GM21717 (cell line): ENCODE measurements at regions not wholly inside any gene's neighbourhood (a gene's known extent, or its start where the extent isn't known, plus 50 kb on each side); places are given as distances from the start of the nearest gene placed in this dataset.

Experiments
- ATAC-seq: cut with Tn5 transposase; IDR thresholded peaks from one replicate; pipeline ENCODE4 v1.9.1; 2021; ENCODE audit warnings: mild to moderate bottlenecking, moderate library complexity; ENCODE audit not compliant: unreplicated experiment

DNA sequence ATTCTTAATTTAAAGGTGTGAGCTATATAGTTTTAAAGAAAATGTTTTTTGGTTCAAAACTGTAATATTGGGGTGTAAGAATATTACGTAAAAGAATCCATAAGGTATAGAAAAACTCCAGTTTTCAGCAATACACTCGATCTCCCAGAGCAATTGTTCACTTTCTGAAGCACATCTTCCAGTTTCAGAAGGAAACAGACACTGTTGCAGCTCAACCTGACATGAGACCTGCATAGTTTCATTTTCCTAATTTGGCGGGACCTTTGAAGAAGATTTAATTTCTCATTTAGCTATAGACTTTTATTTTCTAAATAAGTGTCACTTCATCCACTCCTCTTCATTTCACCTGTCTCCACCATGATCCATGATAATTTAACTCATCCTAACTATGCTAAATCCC is 281.5 kb downstream of the HTR1B start:
- ATAC-seq: no peak

DNA sequence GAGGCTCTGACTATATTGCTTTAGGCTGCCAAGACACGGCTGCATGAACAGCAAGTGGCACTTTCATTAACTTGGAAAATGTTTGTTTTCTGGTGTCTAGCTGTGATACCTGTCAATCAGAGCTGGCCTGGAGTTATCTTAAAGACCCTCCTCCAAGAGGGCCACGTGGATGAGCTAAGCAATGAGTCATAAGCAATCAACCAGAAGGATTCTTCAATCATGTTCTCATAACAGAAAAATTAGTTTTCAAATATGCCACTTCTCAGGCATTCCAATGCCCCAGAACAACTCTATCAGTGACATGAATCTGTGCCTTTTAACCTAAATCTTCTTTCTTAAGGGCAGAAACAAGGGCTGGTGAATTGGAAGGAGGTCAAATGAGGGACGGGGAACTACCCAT is 283.0 kb downstream of the HTR1B start:
- ATAC-seq: no peak

DNA sequence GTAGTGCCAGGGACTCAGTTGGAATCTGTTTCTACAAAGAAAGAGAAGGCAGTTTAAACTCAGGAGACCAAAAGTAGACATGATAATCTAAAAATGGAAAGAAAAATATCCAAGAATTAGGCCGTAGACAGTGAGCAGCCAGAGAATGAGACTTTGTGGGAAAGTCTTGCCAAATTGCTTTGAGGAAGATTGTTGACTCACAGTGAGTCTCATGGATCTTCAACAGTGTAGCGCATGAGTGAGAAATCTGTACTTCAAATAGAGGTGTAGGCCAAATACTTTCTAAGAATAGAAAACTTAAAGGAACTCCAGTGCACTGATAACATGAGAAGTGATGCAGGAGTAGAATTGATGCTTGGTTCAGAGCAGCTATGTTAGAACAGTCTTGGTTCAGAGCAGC is 284.5 kb downstream of the HTR1B start:
- no peak for ATAC-seq

DNA sequence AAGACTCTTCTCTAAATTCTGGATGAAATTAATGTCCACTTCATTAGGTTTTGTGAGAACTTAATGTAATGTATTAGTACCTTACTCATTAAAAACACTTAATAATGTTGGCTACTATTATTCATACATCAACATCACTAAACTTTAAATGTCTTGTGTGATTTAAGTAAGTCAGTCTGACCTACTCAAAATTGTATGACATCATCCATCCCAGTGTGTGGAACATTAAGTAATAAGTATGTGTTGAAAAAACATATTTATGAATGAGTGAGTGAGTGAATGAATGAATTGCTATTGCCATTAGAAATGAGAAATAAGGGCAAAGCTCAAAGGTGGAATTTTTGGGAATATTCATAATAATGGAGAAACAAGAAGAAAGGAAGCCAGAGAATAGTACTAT is 285.8 kb downstream of the HTR1B start:
- ATAC-seq: no peak

DNA sequence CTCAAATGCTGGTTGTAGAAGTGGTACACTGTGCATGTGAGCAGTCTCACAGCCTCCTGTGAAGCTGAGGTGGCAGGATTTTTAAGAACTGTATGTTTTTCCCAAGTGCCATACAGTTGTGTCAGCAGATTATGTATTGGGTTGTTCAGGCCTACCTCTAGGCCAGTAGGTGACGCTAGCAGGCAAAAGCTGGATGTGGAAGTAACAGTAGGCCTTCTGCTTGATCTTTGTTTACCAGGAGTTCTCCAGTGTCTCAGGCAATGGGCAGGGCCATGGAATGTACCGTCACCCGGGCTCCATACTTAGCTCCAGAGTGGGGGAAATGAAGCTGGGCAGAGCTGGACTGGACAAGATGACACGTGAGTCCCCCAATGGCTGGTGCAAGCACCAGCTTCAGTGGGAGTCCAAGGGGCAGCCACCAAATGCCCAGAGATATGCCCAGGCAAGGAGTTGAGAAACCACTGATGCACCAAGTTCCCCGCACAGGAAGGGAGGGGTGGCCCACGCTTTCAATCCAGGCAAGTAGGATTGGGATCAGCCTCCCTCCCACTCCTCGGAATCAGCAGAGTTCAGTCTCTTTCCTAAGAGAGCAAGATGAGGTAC is 289.7 kb downstream of the HTR1B start:
- ATAC-seq: no peak

DNA sequence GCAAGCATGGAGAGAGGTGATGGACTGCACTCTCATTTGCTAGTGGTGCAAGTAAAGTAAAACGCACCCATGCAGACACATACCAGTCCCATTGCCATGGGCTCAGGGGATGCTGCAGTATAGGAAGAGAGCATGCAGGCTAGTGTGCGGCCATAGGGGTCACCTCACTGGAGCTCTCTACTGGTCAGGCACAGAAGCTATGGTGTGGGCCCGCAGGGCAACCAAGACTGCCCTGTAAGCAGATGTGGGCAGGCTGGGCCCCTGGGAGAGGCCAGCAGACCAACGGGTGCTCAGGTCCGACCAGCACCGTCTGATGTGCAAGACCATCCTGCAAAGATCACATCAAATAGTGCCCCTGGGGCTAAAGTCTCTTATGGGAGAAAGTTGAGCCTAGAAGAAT is 290.7 kb downstream of the HTR1B start:
- no peak for ATAC-seq

DNA sequence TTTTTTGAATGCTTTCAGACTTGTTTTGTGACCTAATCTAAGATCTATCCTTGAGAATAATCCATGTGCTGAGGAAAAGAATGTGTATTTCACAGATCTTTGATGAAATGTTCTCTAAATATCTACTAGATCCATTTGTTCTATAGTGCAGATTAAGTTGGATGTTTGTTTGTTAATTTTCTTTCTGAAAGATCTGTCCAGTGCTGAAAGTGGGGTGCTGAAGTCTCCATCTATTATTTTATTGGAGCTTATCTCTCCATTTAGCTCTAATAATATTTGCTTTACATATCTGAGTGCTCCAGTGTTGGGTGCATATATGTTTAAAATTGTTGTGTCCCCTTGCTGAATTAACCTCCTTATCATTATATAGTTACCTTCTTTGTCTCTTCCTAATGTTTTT is 303.6 kb downstream of the HTR1B start:
- no peak for ATAC-seq

DNA sequence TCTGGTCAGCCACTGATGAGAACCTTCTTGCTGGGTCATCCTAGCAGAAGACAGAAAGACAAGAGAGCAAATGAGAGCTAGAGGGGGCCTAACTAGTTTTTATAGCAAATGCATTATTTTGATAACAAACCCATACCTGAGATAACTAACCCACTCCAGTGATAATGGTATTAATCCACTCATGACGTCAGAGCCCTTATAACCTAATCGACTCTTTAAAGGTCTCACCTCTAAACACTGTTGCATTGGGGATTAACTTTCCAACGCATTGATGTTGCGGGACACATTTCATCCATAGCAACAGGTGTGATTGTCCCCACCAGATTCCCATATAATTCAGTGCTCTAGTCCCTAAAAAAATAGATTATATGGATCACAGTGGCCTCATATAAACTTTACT is 312.1 kb downstream of the HTR1B start:
- no peak for ATAC-seq

DNA sequence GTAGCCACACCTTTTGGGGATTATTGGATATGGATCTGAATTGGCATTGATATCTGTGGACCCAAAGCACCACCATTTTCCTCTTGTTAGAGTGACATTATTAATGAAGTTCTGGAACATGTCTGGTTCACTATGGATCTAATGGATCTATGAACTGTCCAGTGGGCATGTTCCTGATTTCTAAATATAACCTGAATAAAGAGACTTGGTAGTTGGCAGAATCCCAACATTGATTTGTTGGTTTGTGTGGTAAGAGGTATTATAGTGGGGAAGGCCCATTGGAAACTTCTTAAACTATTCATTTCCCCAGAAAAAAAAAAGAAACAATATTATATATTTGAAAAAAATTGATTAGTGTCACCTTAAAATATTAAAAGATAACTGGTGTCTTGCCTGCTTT is 312.6 kb downstream of the HTR1B start:
- no peak for ATAC-seq

DNA sequence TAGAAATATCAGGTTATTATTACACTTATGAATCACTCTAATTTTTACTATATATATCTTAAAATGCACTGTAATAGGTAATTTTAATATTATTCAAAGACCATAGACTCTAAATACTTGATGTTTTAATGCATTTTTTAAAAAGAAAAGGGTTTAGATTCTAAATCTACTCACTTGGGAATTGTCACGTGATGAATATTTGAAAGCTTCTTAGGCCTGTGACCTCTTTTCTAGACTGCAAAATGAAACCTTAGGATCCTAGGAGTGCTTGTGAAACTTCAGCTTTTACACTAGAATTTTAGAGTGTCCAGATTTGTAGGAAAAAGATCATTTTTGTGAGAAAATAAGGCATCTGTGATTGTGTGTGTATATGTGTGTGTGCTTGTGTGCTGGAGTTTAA is 318.0 kb downstream of the HTR1B start:
- ATAC-seq: no peak

DNA sequence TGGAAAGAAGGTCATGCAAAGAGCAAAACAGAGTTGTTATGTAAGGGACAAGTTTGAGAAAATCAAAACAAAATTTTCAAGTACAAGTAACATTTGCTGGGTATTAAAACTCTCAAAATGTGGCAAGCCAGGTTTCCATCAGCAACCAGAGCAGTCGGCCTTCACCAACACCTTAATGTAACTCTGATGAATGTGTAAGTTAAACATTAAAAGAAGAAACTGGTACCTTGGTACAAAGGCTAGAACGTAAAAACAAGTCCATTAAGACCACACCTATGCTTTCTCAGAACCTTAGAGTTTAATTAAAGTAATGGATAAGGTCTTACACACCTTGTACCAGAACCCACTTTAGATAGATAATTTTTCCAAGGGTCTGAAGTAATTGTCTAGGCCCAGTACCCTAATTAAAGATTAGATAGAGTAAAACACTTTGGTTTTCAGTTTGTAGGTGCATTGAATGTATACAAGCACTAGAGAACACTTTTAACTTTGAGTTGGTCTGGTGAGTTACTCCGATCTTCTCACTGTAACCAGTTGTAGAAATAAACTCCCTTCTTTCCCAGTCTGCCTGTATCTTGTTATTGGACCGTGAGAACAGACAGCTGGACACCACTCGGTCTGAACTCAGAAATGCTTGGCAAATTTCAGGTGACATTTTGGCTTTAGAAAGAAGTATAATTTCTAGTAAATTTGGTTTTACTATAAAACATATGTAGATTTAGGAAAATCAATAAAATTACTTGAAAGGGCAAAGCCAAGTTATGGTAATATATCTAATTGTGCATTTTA is 319.4 kb downstream of the HTR1B start:
- ATAC-seq: no peak

DNA sequence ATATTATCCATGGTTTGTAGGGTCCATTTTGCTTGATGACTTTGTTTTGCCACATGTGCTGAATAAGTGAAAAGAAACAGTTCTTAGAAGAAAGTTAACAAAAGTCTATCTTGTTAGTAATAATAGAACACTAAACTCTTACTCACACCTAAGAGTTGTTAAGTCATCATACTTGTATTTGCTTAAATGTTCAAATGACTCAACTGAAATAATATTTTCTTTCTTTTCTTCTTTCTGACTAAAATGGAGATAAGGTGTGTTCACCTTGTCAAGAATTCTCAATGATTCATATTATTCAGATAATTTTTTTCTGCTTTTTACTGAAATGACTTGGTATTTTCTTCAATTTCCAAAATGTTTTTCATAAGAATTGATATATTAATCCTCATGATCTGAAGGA is 327.2 kb downstream of the HTR1B start:
- no peak for ATAC-seq

DNA sequence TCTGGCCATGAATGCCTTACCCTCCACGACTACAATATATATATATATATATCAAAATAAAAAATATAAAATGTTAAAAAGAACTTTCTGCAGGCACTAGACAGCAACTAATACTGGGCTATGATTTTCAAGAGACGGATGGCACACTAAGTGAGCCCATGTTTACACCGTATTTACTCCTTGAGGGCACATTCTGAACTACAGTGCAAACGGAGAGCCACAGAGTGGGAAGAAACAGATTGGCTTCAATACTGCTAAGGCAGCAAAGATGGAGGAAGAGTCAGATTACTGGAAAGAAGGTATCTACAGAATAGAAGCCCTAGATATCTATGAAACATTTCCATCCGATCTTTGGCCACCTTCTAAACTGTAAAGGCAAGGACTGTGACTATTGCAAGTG is 330.3 kb downstream of the HTR1B start:
- no peak for ATAC-seq

DNA sequence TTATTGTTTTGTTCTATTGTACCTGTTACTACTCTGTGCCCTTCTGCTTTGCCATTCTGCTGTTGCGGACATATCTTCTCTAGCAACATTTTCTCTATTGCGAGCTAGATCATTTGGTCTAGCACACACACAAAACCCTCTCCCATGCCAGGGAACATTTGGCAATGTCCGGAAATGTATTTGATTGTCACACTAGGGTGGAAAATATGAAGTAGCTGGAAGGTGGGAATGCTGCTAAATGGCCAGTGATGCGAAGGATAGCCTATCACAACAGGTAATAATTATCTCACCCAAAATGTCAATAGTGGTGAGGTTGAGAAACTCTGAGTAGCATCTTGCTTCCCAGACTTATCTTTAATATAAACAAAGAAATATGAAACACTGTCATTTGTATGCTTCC is 331.9 kb downstream of the HTR1B start:
- no peak for ATAC-seq

DNA sequence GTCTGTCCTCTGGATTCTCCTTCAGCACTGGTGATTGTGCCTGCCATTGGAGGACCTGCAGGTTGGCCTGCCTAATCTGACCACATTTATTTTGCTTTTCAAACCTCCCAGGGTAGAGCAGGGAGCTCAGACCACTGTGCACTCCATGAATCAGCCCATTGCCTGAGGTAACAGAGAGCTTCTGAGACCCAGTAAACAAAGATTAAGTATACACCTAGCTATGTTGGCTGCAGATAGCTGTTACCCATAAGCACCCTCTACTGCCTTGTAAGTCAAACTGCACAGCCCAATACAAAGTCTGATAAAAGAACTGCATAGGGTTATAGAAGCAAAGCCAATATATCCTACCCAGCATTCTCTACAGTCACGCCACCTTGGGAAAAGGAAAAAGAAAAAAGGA is 338.7 kb downstream of the HTR1B start:
- no peak for ATAC-seq

DNA sequence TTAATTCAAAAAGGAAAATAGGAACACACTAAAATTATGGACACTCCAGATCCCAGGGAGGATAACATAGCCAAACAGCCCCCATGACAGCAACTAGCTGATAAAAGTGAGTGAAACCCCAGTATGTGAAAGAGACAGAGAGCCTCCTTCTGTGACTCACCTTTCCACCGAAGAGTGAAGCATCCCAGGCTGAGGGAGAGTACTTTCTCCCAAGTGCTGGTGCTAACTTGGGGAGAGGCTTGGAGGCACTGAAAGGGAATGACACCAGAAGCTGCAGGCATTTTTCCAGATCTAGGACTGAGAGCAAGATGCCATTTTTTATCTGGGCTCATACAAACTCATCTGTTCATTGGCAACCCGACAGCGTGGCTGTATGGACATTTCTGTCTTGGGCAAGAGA is 339.8 kb downstream of the HTR1B start:
- ATAC-seq: no peak

DNA sequence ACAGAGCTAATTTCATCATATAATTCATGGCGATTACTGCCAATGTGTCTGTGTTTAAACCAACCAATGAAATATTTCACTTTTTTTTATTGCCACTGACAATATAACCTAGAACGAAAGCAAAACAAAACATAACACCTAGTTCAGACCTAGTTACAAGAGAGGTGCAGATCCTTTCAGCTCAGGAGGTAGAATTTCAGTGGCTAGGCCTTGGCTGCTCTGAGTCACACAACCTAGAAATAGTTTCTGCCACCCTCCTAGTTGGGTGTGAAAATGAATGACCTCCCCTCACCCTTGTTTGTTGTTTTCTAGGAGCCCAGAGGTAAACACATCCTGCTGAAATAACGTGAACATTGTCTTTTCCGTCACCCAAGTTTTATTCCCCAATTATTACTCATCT is 356.3 kb downstream of the HTR1B start:
- no peak for ATAC-seq

DNA sequence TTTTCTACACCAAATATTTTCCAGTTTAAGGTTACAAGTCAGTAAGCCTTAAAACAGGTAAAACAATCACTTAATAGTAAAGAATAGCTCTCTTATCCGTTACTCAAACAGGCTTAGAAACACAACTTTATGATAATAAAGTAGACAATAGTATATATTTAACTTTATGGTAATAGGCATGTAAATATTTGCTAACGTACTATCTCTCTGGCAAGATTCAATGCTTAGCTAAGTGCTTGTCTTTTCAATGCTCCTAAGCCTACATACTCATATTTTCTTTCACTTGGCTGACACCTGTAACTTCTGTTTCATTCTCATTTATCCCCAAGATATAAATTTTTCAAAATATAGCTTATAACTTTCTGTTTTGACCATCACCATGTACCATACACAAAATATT is 358.2 kb downstream of the HTR1B start:
- no peak for ATAC-seq

DNA sequence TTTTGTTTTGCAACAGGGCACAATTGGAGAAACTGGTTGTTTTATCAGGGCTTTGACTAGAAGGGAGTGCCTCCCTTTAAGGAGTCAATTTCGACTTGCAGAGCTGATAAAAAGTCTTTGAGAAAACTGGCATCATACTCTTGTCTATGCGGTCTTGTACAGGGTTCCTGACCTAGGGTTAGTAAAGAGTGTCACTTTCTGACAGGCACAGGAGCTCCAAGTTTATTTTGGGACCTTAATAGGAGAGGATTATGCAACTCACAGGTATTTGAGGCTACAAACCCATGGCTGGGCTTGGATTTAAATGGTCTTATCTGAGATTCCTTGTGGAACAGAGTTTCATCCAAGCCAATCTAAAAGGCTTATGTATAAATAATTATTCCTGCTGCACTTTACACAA is 365.4 kb downstream of the HTR1B start:
- no peak for ATAC-seq

DNA sequence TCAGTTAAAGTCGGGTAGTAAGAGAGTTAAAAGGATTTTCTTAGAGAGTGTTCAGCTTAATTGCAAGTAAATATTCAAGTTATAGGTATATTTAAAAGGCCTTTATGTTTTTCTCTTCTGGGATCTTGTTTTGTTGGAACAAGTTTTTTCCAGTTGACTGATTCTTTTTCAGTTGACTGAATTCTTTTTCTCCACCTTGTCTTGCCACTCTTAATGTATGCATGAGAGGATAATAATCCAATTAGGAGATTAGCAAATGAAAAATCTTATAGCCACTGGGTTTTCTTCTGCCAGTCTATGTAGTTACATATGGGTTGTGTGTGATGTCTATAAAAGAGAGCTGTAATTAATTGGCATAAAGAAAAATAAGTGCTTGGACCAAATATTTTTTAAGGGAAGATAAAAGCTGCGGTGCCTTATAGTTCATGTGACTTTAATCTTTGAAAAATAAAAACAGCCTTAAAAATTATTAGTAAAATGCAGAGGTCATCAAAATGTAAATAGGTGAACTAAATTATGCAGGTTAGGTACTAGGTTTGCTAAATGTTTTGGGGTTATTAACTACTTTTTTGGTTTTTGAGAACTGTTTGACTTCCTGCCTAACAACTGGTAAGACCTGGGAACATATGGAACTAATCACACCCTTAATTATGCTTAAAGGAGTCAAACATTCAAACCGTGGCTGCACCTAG is 367.2 kb downstream of the HTR1B start:
- no peak for ATAC-seq

DNA sequence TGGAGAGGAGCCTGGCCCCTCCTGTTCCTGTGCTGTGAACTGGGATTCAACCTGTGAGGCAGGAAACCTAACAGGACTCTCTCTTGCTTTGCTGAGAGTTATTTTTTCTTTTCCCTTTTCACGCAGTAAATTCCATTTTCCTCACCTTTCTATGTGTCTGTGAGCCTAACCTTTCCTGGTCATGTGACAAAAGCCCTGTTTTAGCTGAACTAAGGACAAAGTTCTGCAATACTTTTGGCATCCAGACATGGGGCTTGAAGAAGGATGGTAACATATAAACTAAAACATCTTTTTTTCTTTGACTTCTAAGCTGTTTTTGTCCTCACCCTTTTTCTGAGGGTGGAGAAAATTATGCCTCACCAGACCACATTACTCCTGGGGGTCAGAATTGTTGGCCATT is 368.5 kb downstream of the HTR1B start:
- ATAC-seq: no peak

DNA sequence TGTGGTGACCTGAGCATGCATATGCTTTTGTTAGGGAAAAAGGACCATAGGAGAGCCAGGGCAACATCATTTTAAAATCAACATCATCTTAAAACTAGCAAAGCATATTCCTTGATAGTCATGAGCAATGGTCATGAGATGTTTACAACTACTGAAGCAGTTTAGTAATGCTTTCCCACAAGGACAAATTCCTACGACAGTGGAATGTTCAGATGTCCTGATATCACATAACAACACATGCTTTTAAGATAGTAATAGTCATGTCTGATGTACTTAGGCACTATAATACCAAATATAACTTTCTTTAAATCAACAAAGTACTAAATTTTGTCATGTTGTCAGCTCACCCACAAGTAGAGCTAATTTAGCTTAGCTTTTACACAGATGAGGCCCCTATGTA is 370.3 kb downstream of the HTR1B start:
- no peak for ATAC-seq
